SK-N-SH treated with all-trans-retinoic acid at 6 μM for 48 hours (cell line): ENCODE measurements at regions not wholly inside any gene's neighbourhood (a gene's known extent, or its start where the extent isn't known, plus 50 kb on each side); places are given as distances from the start of the nearest gene placed in this dataset.

Experiments
- ATAC-seq: fragments of 200-7000 bp; cut with Tn5 transposase; 3 replicates; pipeline ENCODE4 v1.9.1; 2020; ENCODE audit warnings: mild to moderate bottlenecking, moderate library complexity
- ARNTL ChIP-seq: fragments of 450-650 bp; formaldehyde crosslinking; IDR thresholded peaks from 2 replicates; pipeline ENCODE4 v1.5.0; 2020; ENCODE audit warnings: low read depth, mild to moderate bottlenecking, moderate library complexity, borderline replicate concordance
- BACH2 ChIP-seq: fragments of 250-450 bp; sonication (Bioruptor Pico); IDR thresholded peaks from 2 replicates; pipeline ENCODE4 v1.9.0; 2021; ENCODE audit warnings: mild to moderate bottlenecking, borderline replicate concordance
- CREB5 ChIP-seq: fragments of 250-450 bp; sonication (Bioruptor Pico); IDR thresholded peaks from 2 replicates; pipeline ENCODE4 v1.5.1; 2020; ENCODE audit warnings: low read depth, mild to moderate bottlenecking, moderate library complexity
- CSDC2 ChIP-seq: fragments of 250-450 bp; sonication (Bioruptor Pico); IDR thresholded peaks from 2 replicates; pipeline ENCODE4 v1.5.0; 2020; ENCODE audit warnings: mild to moderate bottlenecking, moderate library complexity
- GLIS3 ChIP-seq: fragments of 250-450 bp; sonication (Bioruptor Pico); IDR thresholded peaks from 2 replicates; pipeline ENCODE4 v1.5.0; 2020; ENCODE audit warnings: mild to moderate bottlenecking, moderate library complexity
- ISL1 ChIP-seq: fragments of 250-450 bp; sonication (Bioruptor Pico); IDR thresholded peaks from 2 replicates; pipeline ENCODE4 v2.1.2; 2022; ENCODE audit warnings: mild to moderate bottlenecking, moderate library complexity
- OSR1 ChIP-seq: fragments of 250-450 bp; sonication (Bioruptor Pico); IDR thresholded peaks from 2 replicates; pipeline ENCODE4 v1.8.0; 2022; ENCODE audit warnings: moderate library complexity, mild to moderate bottlenecking, inconsistent platforms
- PATZ1 ChIP-seq: fragments of 250-450 bp; sonication (Bioruptor Pico); IDR thresholded peaks from 2 replicates; pipeline ENCODE4 v1.8.0; 2020; ENCODE audit warnings: mild to moderate bottlenecking, moderate library complexity, borderline replicate concordance
- POU6F1 ChIP-seq: fragments of 250-450 bp; sonication (Bioruptor Pico); IDR thresholded peaks from 2 replicates; pipeline ENCODE4 v1.8.0; 2021; ENCODE audit warnings: low read depth, mild to moderate bottlenecking, moderate library complexity, borderline replicate concordance
- PPARA ChIP-seq: fragments of 250-450 bp; sonication (Bioruptor Pico); IDR thresholded peaks from 2 replicates; pipeline ENCODE4 v1.5.0; 2020; ENCODE audit warnings: mild to moderate bottlenecking, borderline replicate concordance
- RARB ChIP-seq: fragments of 250-450 bp; sonication (Bioruptor Pico); IDR thresholded peaks from 2 replicates; pipeline ENCODE4 v1.8.0; 2021; ENCODE audit warnings: mild to moderate bottlenecking, moderate library complexity
- SNAI2 ChIP-seq: fragments of 250-450 bp; sonication (Bioruptor Pico); IDR thresholded peaks from 2 replicates; pipeline ENCODE4 v1.5.0; 2020; ENCODE audit warnings: mild to moderate bottlenecking, moderate library complexity
- TCF4 ChIP-seq: fragments of 250-450 bp; sonication (Bioruptor Pico); IDR thresholded peaks from 2 replicates; pipeline ENCODE4 v1.8.0; 2021; ENCODE audit warnings: mild to moderate bottlenecking, moderate library complexity, borderline replicate concordance
- TOX ChIP-seq: fragments of 250-450 bp; sonication (Bioruptor Pico); IDR thresholded peaks from 2 replicates; pipeline ENCODE4 v1.8.0; 2021; ENCODE audit warnings: mild to moderate bottlenecking, moderate library complexity, borderline replicate concordance
- TSHZ2 ChIP-seq: fragments of 250-450 bp; sonication (Bioruptor Pico); IDR thresholded peaks from 2 replicates; pipeline ENCODE4 v1.5.0; 2020; ENCODE audit warnings: mild to moderate bottlenecking, moderate library complexity
- ZC3H10 ChIP-seq: fragments of 250-450 bp; sonication (Bioruptor Pico); IDR thresholded peaks from 2 replicates; pipeline ENCODE4 v1.5.1; 2021; ENCODE audit warnings: mild to moderate bottlenecking, moderate library complexity
- ZFP3 ChIP-seq: fragments of 250-450 bp; sonication (Bioruptor Pico); IDR thresholded peaks from 2 replicates; pipeline ENCODE4 v1.5.0; 2020; ENCODE audit warnings: mild to moderate bottlenecking, moderate library complexity
- ZFP30 ChIP-seq: fragments of 450-650 bp; formaldehyde crosslinking; IDR thresholded peaks from 2 replicates; pipeline ENCODE4 v1.5.0; 2022; ENCODE audit warnings: mild to moderate bottlenecking, moderate library complexity
- ZNF70 ChIP-seq: fragments of 450-650 bp; formaldehyde crosslinking; IDR thresholded peaks from 2 replicates; pipeline ENCODE4 v1.5.0; 2020; ENCODE audit warnings: mild to moderate bottlenecking, moderate library complexity
- ZNF8 ChIP-seq: fragments of 450-650 bp; formaldehyde crosslinking; IDR thresholded peaks from 2 replicates; pipeline ENCODE4 v1.5.0; 2020; ENCODE audit warnings: mild to moderate bottlenecking, moderate library complexity

GRCh38 chr20:56885521-56885920, 256.4 kb downstream of the TFAP2C start:
- TF ChIP-seq RARB (CRISPR knock-in tag) (no peak), ZC3H10 (CRISPR knock-in tag) (no peak), OSR1 (no peak), TSHZ2 (no peak)
- TF ChIP-seq, all 23 proteins: peak for 0
- ATAC-seq: no peak

- no peak for ATAC-seq
- TF ChIP-seq PPARA (CRISPR knock-in tag): no peak
- TF ChIP-seq SNAI2: no peak
- TF ChIP-seq CSDC2 (CRISPR knock-in tag): no peak
- no peak for TF ChIP-seq OSR1
- no peak for TF ChIP-seq GLIS3 (CRISPR knock-in tag)
- no peak for TF ChIP-seq ZNF70 (CRISPR knock-in tag)
- no peak for TF ChIP-seq TSHZ2
- no peak for TF ChIP-seq POU6F1 (CRISPR knock-in tag)
- TF ChIP-seq RARB (CRISPR knock-in tag): no peak
- no peak for TF ChIP-seq ZFP30 (CRISPR knock-in tag)
- no peak for TF ChIP-seq ZC3H10 (CRISPR knock-in tag)
- no peak for TF ChIP-seq ISL1 (CRISPR knock-in tag)
- no peak for TF ChIP-seq TOX (CRISPR knock-in tag)
- TF ChIP-seq CREB5 (CRISPR knock-in tag): no peak
- no peak for TF ChIP-seq ZFP3 (CRISPR knock-in tag)
- no peak for TF ChIP-seq ZNF8 (CRISPR knock-in tag)
- TF ChIP-seq TCF4 (CRISPR knock-in tag): no peak
- TF ChIP-seq, all 23 proteins: peak for 0
Observed at GRCh38 chr20:56890011-56890410, 260.9 kb downstream of the TFAP2C start.

- TF ChIP-seq BACH2 (CRISPR knock-in tag) (no peak), SNAI2 (no peak), RARB (CRISPR knock-in tag) (no peak), ZC3H10 (CRISPR knock-in tag) (no peak), ZNF8 (CRISPR knock-in tag) (no peak), POU6F1 (CRISPR knock-in tag) (no peak), PATZ1 (no peak), PPARA (CRISPR knock-in tag) (no peak), ZFP30 (CRISPR knock-in tag) (no peak), ISL1 (CRISPR knock-in tag) (no peak), ZNF70 (CRISPR knock-in tag) (no peak), ARNTL (no peak), TSHZ2 (no peak)
- no peak for ATAC-seq
Observed at GRCh38 chr20:56893226-56893917, 264.3 kb downstream of the TFAP2C start.
